Mesothelial cell of epicardium (in vitro differentiated cells): ENCODE measurements at regions not wholly inside any gene's neighbourhood (a gene's known extent, or its start where the extent isn't known, plus 50 kb on each side); places are given as distances from the start of the nearest gene placed in this dataset.

Experiments
- DNase-seq, 2 experiments: peaks; one replicate each; pipeline ENCODE4 v3.0.0; 2021; ENCODE audit warnings: low spot score in 2 of 2; ENCODE audit not compliant: unreplicated experiment in 2 of 2
- H3K27ac Mint-ChIP-seq: 2 replicates; pipeline ENCODE4 v1.8.0; 2021; ENCODE audit warnings: mixed read lengths
- H3K27me3 Mint-ChIP-seq: 2 replicates; pipeline ENCODE4 v1.8.0; 2021; ENCODE audit warnings: low read depth, mixed read lengths
- H3K36me3 Mint-ChIP-seq: 2 replicates; pipeline ENCODE4 v1.8.0; 2021; ENCODE audit warnings: mixed read lengths
- H3K4me1 Mint-ChIP-seq: 2 replicates; pipeline ENCODE4 v1.8.0; 2021; ENCODE audit warnings: mixed read lengths
- H3K4me3 Mint-ChIP-seq: 2 replicates; pipeline ENCODE4 v1.8.0; 2021; ENCODE audit warnings: mild to moderate bottlenecking, moderate library complexity, mixed read lengths
- H3K9me3 Mint-ChIP-seq: 2 replicates; pipeline ENCODE4 v1.8.0; 2021; ENCODE audit warnings: mixed read lengths
- TF ChIP-seq, protein P1 (sequence below): fragments of 200-600 bp; sonication (generic); IDR thresholded peaks from one replicate; pipeline ENCODE4 v1.5.0; 2021; ENCODE audit warnings: antibody characterized with exemption; ENCODE audit not compliant: unreplicated experiment

DNA sequence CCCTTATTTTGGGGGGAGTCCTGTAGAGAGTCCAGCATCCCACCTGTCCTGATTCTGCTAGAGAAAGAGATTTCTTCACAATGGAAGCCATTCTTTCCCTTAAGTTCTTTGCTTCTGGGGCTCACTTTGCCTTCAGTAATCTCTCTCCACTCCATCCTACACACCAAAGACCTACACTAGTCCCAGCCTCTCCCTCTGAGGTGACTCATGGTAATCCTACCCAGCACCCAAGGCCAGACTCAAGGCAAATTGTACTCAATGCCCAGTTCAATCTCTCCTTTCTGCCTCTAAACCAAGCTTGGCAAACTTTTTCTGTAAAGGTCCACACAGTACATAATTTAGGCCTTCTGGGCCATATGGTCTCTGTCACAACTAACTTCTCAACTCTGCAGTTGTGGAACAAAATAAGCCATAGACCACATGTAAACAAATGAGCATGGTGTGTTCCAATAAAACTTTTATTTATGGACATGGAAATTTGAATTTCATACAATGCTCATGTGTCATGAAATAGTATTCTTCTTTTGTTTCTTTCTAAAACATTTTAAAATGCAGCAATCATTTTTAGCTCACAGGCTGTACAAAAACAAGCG, 72.5 kb downstream of the MRPL46 start:
- Mint-ChIP-seq H3K4me3 (no peak overlapping the region), H3K9me3 (no peaks in the 10 kb centered on the region), H3K36me3 (no peaks in the 10 kb centered on the region), H3K4me1 (no peaks in the 10 kb centered on the region), H3K27me3 (peaks cover 62% of the 10 kb centered on the region), H3K27ac (no peak overlapping the region)
- TF ChIP-seq, protein P1, sequence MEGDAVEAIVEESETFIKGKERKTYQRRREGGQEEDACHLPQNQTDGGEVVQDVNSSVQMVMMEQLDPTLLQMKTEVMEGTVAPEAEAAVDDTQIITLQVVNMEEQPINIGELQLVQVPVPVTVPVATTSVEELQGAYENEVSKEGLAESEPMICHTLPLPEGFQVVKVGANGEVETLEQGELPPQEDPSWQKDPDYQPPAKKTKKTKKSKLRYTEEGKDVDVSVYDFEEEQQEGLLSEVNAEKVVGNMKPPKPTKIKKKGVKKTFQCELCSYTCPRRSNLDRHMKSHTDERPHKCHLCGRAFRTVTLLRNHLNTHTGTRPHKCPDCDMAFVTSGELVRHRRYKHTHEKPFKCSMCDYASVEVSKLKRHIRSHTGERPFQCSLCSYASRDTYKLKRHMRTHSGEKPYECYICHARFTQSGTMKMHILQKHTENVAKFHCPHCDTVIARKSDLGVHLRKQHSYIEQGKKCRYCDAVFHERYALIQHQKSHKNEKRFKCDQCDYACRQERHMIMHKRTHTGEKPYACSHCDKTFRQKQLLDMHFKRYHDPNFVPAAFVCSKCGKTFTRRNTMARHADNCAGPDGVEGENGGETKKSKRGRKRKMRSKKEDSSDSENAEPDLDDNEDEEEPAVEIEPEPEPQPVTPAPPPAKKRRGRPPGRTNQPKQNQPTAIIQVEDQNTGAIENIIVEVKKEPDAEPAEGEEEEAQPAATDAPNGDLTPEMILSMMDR, result no peak
- no peak for DNase-seq

DNA sequence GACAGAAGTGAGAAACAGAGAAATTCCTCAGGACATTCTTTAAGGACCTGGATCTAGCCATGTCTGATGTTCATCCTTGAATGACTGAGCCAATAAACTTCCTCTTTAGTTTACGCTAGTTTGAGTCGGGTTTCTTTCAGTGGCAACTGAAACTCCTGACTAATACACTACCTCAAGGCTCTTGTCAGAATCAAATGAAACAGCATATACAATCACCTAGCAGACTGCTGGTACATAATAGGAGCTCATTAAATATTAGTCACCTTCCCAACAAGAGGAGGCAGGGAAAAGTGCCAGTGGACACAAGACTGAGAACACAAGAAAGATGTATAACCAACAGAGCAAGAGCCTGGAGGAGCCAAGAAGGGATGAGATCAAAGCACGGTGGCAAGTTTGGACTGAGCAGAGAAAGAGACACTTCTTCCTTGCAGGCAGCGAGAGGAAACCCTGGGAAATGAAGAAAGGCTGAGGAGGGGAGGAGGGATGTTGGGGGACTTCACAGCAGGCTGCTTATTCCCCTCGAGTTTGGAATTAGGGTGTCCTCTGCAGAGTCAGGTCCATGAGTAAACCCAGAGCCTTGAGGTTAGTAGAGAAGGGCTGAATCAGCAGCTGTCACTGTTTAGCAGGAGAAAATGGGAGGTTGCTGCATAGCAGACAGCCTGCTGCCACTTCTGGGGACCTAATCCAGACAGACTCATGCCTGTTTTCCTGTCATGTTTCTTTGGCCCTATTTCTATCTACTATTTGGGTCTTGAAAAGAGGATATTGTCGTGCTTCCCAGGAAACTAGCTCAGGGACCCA, 73.3 kb downstream of the MRPL46 start:
- peak in 1 of 2 experiments; percentile 5 for DNase-seq
- Mint-ChIP-seq H3K27ac (no peak overlapping the region), H3K4me1 (no peaks in the 10 kb centered on the region), H3K9me3 (no peaks in the 10 kb centered on the region), H3K4me3 (no peak overlapping the region), H3K27me3 (peaks cover 65% of the 10 kb centered on the region), H3K36me3 (no peaks in the 10 kb centered on the region)
- TF ChIP-seq, protein P1, result no peak

DNA sequence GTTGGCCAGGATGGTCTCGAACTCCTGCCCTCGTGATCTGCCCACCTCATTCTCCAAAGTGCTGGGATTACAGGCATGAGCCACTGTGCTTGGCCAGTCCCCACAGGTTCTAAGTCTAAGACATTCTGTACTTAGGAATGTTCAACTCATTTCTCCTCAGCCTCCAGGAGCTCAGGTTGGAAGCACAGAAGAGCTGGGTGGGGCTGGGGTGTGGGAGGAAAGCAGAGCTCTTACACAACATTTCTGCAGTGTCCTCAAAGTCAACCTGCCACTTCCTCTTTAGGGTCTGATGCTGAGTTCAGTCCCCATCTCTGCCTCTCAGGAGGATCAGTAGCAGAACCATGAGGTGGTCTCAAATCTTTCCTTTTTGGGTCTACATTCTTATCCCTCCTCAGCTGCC, 75.5 kb downstream of the MRPL46 start:
- peaks cover 70% of the 10 kb centered on the region for H3K27me3 Mint-ChIP-seq
- H3K4me1 Mint-ChIP-seq, result no peaks in the 10 kb centered on the region
- no peak overlapping the region for H3K4me3 Mint-ChIP-seq
- no peaks in the 10 kb centered on the region for H3K9me3 Mint-ChIP-seq
- TF ChIP-seq, protein P1, result no peak
- H3K27ac Mint-ChIP-seq, result no peak overlapping the region
- H3K36me3 Mint-ChIP-seq, result no peaks in the 10 kb centered on the region
- no peak for DNase-seq

DNA sequence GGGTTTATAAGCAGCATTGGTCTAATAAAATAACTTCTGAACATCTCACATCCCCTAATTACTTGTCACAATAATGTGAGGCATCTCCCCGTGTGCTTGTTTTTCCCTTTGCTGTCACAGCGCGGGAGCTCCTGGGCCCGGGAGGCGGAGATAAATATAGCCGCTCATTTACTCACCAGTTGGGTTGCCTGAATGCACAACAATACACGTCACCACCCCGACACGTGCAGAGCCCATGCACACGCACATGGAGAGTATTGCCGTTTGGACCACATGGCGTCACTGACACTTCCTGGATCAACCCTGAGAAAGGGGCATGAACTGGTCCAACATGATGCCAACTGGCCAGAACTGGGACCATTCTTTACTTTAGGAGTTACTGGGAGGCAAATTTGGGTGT, 76.2 kb downstream of the MRPL46 start:
- TF ChIP-seq, protein P1, result no peak
- peaks cover 71% of the 10 kb centered on the region for H3K27me3 Mint-ChIP-seq
- H3K4me1 Mint-ChIP-seq, result no peaks in the 10 kb centered on the region
- H3K36me3 Mint-ChIP-seq, result no peaks in the 10 kb centered on the region
- no peak for DNase-seq
- no peak overlapping the region for H3K27ac Mint-ChIP-seq
- no peak overlapping the region for H3K4me3 Mint-ChIP-seq
- no peaks in the 10 kb centered on the region for H3K9me3 Mint-ChIP-seq

DNA sequence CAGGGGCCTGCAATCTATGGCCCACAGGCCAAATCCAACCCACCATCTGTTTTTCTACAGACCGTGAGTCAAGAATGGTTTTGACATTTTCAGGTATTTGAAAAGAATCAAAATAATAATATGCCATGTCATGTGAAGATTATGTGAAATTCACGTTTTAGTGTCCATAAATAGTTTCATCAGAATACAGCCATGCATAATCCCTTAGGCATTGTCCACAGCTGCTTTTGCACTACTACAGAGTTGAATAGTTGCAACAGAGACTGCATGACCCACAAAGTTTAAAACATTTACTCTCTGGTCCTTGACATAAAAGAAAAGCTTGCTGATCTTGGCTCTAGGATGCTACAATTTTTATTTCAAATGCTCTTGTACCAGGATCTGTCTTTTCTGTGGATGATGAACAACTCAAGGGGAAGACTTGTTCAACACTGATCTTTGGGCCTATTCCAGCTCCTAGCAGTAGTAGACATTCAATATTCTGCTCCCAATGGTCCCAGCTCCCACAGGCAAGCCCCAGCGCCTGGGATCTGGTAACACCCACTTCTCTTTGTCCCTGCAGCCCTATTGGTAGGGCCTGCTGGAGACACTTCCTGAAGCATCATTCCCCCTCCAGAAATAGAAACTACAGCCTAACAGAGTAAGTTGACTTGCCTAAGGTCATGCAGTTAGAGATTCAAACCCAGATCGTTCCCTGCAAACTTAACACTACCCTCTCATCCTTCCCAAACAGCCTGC, 76.9 kb downstream of the MRPL46 start:
- no peaks in the 10 kb centered on the region for H3K36me3 Mint-ChIP-seq
- H3K27ac Mint-ChIP-seq, result no peak overlapping the region
- peaks cover 71% of the 10 kb centered on the region for H3K27me3 Mint-ChIP-seq
- no peaks in the 10 kb centered on the region for H3K4me1 Mint-ChIP-seq
- H3K4me3 Mint-ChIP-seq, result no peak overlapping the region
- H3K9me3 Mint-ChIP-seq, result no peaks in the 10 kb centered on the region
- DNase-seq, result no peak
- TF ChIP-seq, protein P1, result no peak
